Skeletal muscle cell (primary cell): ENCODE measurements at regions not wholly inside any gene's neighbourhood (a gene's known extent, or its start where the extent isn't known, plus 50 kb on each side); places are given as distances from the start of the nearest gene placed in this dataset.
A peak's percentile ranks its signal among the peaks of the same experiment; 100 is the strongest.

ENCODE experiments used
- DNase-seq: peaks from one replicate; pipeline ENCODE4 v3.0.0-alpha.2; 2010; ENCODE audit warnings: low read depth
- H3K4me3 ChIP-seq: 2 replicates; pipeline ENCODE4 v1.5.1; 2011; ENCODE audit warnings: low read depth, mild to moderate bottlenecking, control low read depth, low read length, moderate library complexity

DNA sequence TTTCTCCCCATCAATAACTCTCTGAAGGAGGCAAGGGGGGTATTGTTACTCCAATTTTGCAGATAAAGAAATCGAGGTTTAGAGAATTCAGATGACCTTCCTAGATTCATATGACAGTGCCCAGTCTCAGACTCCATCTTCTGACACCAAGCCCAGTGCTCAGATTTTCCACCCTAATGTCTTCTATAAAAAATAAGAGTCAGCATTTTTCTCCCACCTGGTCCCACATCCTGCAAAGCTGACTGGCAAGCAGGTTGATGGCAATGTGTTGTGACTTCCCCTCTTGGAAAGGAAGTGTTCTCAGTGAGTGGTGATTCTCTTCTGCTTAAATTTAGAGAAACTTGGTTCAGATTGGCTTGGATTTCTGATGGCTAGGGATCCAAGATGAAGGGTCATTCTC lies 129.4 kb downstream of the SOX9 start:
- H3K4me3 ChIP-seq: no peak overlapping the region
- DNase-seq: no peak

GRCh38 chr17:72253597-72253996 lies 132.8 kb downstream of the SOX9 start:
- DNase-seq: no peak
- no peak overlapping the region for H3K4me3 ChIP-seq

- no peak overlapping the region for H3K4me3 ChIP-seq
- DNase-seq: no peak
These were observed 134.1 kb downstream of the SOX9 start for GRCh38 chr17:72254808-72255449.

- DNase-seq: no peak
- no peak overlapping the region for H3K4me3 ChIP-seq
These were observed 134.7 kb downstream of the SOX9 start for GRCh38 chr17:72255481-72255880.

- no peak overlapping the region for H3K4me3 ChIP-seq
These were observed 137.9 kb downstream of the SOX9 start for GRCh38 chr17:72258711-72259110.

DNA sequence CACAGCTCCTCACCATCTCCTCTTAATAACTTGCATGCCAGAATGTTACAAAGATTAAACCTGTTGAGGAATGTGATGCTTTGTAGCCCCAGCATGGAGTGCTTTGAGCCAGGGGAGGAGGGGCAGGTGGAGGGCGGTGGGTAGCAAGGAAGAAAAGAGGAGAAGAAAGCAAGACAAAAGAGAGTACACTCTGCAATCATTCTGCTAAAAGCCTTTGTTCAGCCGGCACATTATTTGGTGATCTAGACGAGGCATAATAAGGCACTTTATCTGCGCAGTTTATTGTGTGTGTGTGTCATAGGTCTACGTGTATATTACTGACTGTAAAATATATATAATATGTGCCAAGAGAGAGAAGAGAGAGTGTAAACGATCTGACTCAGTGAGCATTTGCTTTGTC lies 139.1 kb downstream of the SOX9 start:
- no peak overlapping the region for H3K4me3 ChIP-seq
- no peak for DNase-seq

More at GRCh38 chr17:72258711-72259110, 137.9 kb downstream of the SOX9 start:
- DNase-seq: no peak

DNA sequence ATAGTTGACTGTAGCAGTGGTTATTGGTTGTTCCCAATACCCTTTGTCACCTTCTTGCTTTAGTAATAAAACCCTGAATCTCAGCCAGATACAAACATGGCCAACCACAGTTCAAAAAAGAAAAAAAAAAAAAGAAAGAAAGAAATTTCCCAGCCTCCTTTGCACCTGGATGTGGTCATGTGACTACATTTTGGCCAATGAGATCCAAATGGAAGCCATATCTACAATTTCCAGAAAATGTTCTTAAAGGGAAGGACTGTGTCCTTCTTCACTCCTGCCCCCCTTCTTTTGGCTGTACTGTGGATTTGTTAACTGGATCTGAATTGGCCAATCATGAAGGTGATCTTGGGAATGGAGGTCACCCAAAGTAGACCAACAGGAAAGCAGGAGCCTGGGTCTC lies 141.9 kb downstream of the SOX9 start:
- DNase-seq: no peak
- no peak overlapping the region for H3K4me3 ChIP-seq

DNA sequence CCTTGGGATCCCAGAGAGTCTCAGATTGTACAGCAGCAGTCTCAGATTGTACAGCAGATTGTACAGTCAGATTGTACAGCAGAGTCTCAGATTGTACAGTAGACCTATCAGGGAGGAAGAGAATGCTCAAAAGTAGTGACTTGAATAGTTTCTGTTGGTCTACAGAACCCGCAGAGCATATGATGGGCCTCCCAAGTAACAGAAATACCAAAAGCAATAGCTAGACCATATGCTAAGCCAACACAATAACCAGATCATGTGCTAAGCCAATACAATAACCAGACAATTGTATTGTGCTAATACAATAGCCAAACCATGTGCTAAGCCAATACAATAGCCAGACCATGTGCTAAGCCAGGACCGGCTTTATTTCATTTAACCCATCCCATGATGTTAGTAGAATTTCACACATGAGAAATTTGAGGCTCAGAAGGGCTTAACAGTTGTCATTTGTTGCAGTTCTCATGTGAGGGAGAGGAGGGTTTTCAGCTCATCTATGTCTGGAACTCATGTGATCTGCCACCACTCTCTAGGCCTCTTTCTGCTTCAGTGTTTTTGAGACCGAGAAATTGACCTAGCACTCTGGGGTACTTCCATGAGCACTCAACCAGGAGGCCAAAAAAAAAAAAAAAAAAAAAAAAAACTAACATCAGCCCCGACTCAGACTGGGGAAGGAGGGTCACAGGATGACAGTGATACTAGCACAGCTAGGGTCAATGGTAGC lies 144.0 kb downstream of the SOX9 start:
- DNase-seq: no peak

DNA sequence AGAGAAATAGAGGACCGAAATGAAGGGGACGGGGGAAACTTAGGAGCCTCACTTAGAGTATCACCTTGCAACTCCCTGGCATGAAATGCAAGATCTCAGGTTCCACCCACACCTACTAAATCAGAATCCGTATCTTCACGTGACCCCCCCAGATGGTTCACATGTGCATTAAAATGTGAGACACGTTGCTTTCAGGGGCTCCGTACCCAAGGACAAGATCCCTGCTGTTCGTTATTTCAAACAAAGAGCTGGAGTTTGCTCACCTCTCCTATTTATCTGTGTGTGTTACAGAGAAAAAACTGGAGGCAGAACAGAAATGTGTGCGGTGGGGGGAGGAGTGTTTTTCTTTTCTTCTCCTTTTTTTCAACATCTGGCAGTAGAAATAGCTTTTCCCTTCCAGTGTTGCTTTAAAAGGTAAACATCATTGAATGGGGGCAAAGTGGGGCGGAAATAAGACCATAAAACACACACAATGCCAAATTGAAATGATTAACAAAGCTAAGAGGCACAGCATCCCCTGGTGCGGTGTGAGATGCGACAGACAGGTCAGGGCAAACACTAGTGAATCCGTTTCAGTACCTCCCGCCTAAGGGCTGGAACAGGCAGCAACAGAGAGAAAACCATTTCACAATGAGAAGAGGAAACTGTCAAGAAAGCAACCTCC lies 145.4 kb downstream of the SOX9 start:
- no peak for DNase-seq
- H3K4me3 ChIP-seq: no peak overlapping the region

More for the DNA sequence above, 144.0 kb downstream of the SOX9 start:
- no peak overlapping the region for H3K4me3 ChIP-seq

- no peak overlapping the region for H3K4me3 ChIP-seq
- DNase-seq: no peak
These were observed 146.8 kb downstream of the SOX9 start for GRCh38 chr17:72267601-72268000.

- DNase-seq: no peak
- H3K4me3 ChIP-seq: no peak overlapping the region
These were observed 147.6 kb downstream of the SOX9 start for GRCh38 chr17:72268431-72268830.

GRCh38 chr17:72270273-72270924 lies 149.6 kb downstream of the SOX9 start:
- H3K4me3 ChIP-seq: no peak overlapping the region
- DNase-seq: peak; percentile 55

DNA sequence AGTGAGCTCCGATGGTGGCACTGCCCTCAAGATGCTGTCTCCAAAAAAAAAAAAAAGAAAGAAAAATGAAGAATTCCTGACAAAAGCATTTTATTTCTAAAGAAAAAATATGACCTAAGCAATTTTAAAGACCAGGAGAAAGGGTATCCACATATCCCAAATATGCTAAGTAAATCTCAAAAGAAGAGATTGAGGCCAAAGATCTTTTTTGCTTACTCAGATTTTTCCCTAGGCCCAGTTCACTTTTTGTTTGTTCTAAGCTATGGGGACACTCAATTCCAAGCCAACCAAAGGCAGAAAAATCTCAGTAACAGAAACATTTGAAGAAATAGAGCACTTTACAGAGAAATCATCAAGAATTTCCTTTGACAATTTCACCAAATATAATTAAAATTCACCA lies 150.8 kb downstream of the SOX9 start:
- no peak overlapping the region for H3K4me3 ChIP-seq
- no peak for DNase-seq

GRCh38 chr17:72273289-72274056 lies 152.7 kb downstream of the SOX9 start:
- DNase-seq: no peak
- H3K4me3 ChIP-seq: no peak overlapping the region

DNA sequence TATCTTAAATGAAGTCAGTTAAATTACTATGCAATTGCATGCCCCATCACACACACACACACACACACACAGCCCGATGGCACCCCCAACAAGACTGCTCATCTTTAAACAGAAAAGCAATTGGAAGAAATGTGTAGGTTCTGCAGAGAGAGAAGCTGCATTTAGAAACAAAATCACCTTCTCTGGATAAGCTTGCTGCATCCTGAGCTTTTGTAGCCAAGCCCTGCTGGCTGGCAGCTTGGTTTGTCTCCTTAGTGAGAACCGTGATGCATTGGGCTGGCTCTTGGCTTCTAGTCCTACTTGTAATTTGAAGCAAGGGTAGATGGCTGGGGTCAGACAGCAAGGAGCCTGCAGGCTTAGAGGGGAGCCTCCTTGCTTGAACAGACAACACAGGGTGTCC lies 153.8 kb downstream of the SOX9 start:
- no peak for DNase-seq
- H3K4me3 ChIP-seq: no peak overlapping the region

DNA sequence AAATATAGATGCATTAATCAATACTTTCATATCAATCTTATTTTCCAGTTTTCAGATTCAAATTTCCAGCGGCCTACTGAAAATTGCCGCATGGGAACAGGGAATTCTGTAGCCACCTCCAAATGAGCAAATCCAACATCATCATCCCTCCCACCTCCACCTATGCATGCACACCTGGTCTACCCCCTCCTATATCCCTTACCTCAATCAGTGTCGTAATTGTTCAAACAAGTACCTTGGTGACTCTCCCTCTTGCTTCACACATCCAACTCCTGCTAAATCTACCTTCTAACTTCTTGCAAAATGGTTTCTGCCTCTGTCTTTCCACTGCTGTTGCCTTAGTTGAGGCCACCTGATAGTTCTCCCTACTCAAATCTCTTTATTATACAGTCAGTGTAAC lies 160.1 kb downstream of the SOX9 start:
- no peak for DNase-seq
- H3K4me3 ChIP-seq: no peak overlapping the region

DNA sequence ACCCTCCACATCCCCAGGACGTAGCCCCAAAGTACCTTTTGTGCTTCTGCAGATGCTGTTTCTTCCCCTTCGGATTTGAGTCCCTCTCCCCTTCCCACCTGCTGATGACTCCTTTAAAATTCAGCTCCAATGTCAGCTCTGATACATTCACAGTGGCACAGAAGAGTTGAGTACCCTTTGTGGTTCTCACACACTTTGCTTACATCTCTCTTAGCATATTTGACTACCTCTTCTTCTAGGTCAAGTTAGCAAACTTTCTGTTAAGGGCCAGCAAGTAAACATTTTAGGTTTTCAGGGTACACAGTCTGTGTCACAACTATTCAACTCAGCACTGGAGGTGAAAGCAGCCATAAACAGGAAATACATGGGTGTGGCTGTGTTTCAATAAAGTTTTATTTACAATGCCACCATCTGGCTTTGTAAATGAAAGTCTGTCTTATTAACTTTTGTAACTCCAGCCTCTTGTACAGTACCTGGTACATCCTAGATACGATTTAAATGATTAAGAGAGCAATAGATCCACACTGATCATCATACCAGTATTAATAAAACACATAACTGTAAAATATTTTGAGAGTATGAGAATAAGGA lies 161.7 kb downstream of the SOX9 start:
- DNase-seq: no peak
- no peak overlapping the region for H3K4me3 ChIP-seq

- H3K4me3 ChIP-seq: no peak overlapping the region
- no peak for DNase-seq
These were observed 164.0 kb downstream of the SOX9 start for GRCh38 chr17:72284806-72285205.

GRCh38 chr17:72287586-72287985 lies 166.8 kb downstream of the SOX9 start:
- no peak for DNase-seq

More at GRCh38 chr17:72287586-72287985, 166.8 kb downstream of the SOX9 start:
- H3K4me3 ChIP-seq: no peak overlapping the region
